WTC11 (cell line): ENCODE measurements at regions not wholly inside any gene's neighbourhood (a gene's known extent, or its start where the extent isn't known, plus 50 kb on each side); places are given as distances from the start of the nearest gene placed in this dataset.

Source experiments
- ATAC-seq: fragments of 200-7000 bp; cut with Tn5 transposase; 2 replicates; pipeline ENCODE4 v1.10.0; 2021; ENCODE audit warnings: mild to moderate bottlenecking, moderate library complexity
- CTCF ChIA-PET: fragments of 300-600 bp; sonication (Branson Sonifier 250); formaldehyde crosslinking; loops from one replicate; lab custom pipeline; 2021; ENCODE audit warnings: antibody characterized with exemption; lab: Charles Lee
- POLR2A ChIA-PET: fragments of 350-600 bp; sonication (Branson Sonifier 250); formaldehyde crosslinking; loops from one replicate; lab custom pipeline; 2021; ENCODE audit warnings: antibody characterized with exemption; lab: Charles Lee
- DNase-seq: peaks from one replicate; pipeline ENCODE4 v3.0.0; 2021; ENCODE audit warnings: low spot score
- H3K27ac Mint-ChIP-seq: 2 replicates; pipeline ENCODE4 v1.8.0; 2021; ENCODE audit warnings: mixed read lengths
- H3K27me3 Mint-ChIP-seq: 2 replicates; pipeline ENCODE4 v1.8.0; 2021; ENCODE audit warnings: low read depth, mild to moderate bottlenecking, moderate library complexity, mixed read lengths
- H3K36me3 Mint-ChIP-seq: 2 replicates; pipeline ENCODE4 v1.8.0; 2021; ENCODE audit warnings: mixed read lengths
- H3K4me1 Mint-ChIP-seq: 2 replicates; pipeline ENCODE4 v1.8.0; 2022; ENCODE audit warnings: mixed read lengths
- H3K4me3 Mint-ChIP-seq: 2 replicates; pipeline ENCODE4 v1.8.0; 2021; ENCODE audit warnings: mild to moderate bottlenecking, moderate library complexity, mixed read lengths
- H3K9me3 Mint-ChIP-seq: 2 replicates; pipeline ENCODE4 v1.8.0; 2021; ENCODE audit warnings: mixed read lengths
- CBFB ChIP-seq: sonication (generic); formaldehyde crosslinking; IDR thresholded peaks from 2 replicates; pipeline ENCODE4 v1.8.1; 2022; ENCODE audit warnings: mild to moderate bottlenecking, low read depth, missing genetic modification reagents
- CDX4 ChIP-seq: fragments of 250-450 bp; sonication (Bioruptor Pico); IDR thresholded peaks from 2 replicates; pipeline ENCODE4 v1.9.0; 2021; ENCODE audit warnings: moderate library complexity, mild to moderate bottlenecking, inconsistent platforms, borderline replicate concordance
- FOXK1 ChIP-seq: sonication (generic); formaldehyde crosslinking; IDR thresholded peaks from 2 replicates; pipeline ENCODE4 v1.8.0; 2022; ENCODE audit warnings: mild to moderate bottlenecking, moderate library complexity, missing genetic modification reagents
- GABPB1 ChIP-seq: sonication (generic); formaldehyde crosslinking; IDR thresholded peaks from 2 replicates; pipeline ENCODE4 v1.8.1; 2023; ENCODE audit warnings: mild to moderate bottlenecking, missing genetic modification reagents
- IRF2 ChIP-seq: sonication (generic); formaldehyde crosslinking; IDR thresholded peaks from 2 replicates; pipeline ENCODE4 v1.8.0; 2022; ENCODE audit warnings: low read depth, missing genetic modification reagents, borderline replicate concordance
- MXD4 ChIP-seq: fragments of 250-450 bp; sonication (Bioruptor Pico); IDR thresholded peaks from 2 replicates; pipeline ENCODE4 v1.8.0; 2021; ENCODE audit warnings: mild to moderate bottlenecking, moderate library complexity, borderline replicate concordance
- MYBL2 ChIP-seq: sonication (generic); formaldehyde crosslinking; IDR thresholded peaks from 2 replicates; pipeline ENCODE4 v1.8.1; 2023; ENCODE audit warnings: mild to moderate bottlenecking, moderate library complexity, missing genetic modification reagents
- NFATC4 ChIP-seq: fragments of 250-450 bp; sonication (Bioruptor Pico); IDR thresholded peaks from 2 replicates; pipeline ENCODE4 v1.9.0; 2021; ENCODE audit warnings: mild to moderate bottlenecking
- NFYB ChIP-seq: sonication (generic); formaldehyde crosslinking; conservative IDR thresholded peaks from 2 replicates; pipeline ENCODE4 v1.8.0; 2022; ENCODE audit warnings: low read depth, missing genetic modification reagents
- RELA ChIP-seq: sonication (generic); formaldehyde crosslinking; IDR thresholded peaks from 2 replicates; pipeline ENCODE4 v1.8.1; 2022; ENCODE audit warnings: missing genetic modification reagents, mild to moderate bottlenecking, borderline replicate concordance
- SMAD3 ChIP-seq: sonication (generic); formaldehyde crosslinking; IDR thresholded peaks from 2 replicates; pipeline ENCODE4 v1.8.0; 2022; ENCODE audit warnings: missing genetic modification reagents, mild to moderate bottlenecking, borderline replicate concordance
- STAT6 ChIP-seq: sonication (generic); formaldehyde crosslinking; conservative IDR thresholded peaks from 2 replicates; pipeline ENCODE4 v1.8.1; 2023; ENCODE audit warnings: mild to moderate bottlenecking, low read depth, missing genetic modification reagents, moderate library complexity
- TP53 ChIP-seq: sonication (generic); formaldehyde crosslinking; IDR thresholded peaks from 2 replicates; pipeline ENCODE4 v1.8.1; 2023; ENCODE audit warnings: mild to moderate bottlenecking, missing genetic modification reagents
- USF2 ChIP-seq: sonication (generic); formaldehyde crosslinking; IDR thresholded peaks from 2 replicates; pipeline ENCODE4 v1.8.1; 2023; ENCODE audit warnings: mild to moderate bottlenecking, missing genetic modification reagents, moderate library complexity
- ZNF219 ChIP-seq: sonication (generic); formaldehyde crosslinking; IDR thresholded peaks from 2 replicates; pipeline ENCODE4 v1.8.0; 2023; ENCODE audit warnings: missing genetic modification reagents, mild to moderate bottlenecking, borderline replicate concordance
- ZNF317 ChIP-seq: sonication (generic); formaldehyde crosslinking; IDR thresholded peaks from 2 replicates; pipeline ENCODE4 v1.8.1; 2023; ENCODE audit warnings: low read depth, mild to moderate bottlenecking, moderate library complexity, missing genetic modification reagents, borderline replicate concordance
- ZNF396 ChIP-seq: fragments of 250-450 bp; sonication (Bioruptor Pico); IDR thresholded peaks from 2 replicates; pipeline ENCODE4 v1.8.0; 2021; ENCODE audit warnings: mild to moderate bottlenecking, moderate library complexity, borderline replicate concordance
- ZNF416 ChIP-seq: fragments of 250-450 bp; sonication (Bioruptor Pico); IDR thresholded peaks from 2 replicates; pipeline ENCODE4 v1.9.0; 2021; ENCODE audit warnings: mild to moderate bottlenecking, inconsistent platforms
- ZNF425 ChIP-seq: fragments of 250-450 bp; sonication (Bioruptor Pico); conservative IDR thresholded peaks from 2 replicates; pipeline ENCODE4 v1.9.0; 2021; ENCODE audit warnings: mild to moderate bottlenecking
- ZNF512 ChIP-seq: sonication (generic); formaldehyde crosslinking; IDR thresholded peaks from 2 replicates; pipeline ENCODE4 v1.8.1; 2022; ENCODE audit warnings: missing genetic modification reagents, borderline replicate concordance

- no peak for TF ChIP-seq USF2
- TF ChIP-seq TP53 (CRISPR knock-in tag) = no peak
- no peak for TF ChIP-seq ZNF512 (CRISPR knock-in tag)
- TF ChIP-seq CBFB = no peak
- no peak for TF ChIP-seq MYBL2
- no peak for TF ChIP-seq ZNF219 (CRISPR knock-in tag)
Observed at GRCh38 chr13:32956595-32956933, 59.7 kb upstream of the KL start (continued).

- Mint-ChIP-seq H3K4me1 (no peaks in the 10 kb centered on the region), H3K9me3 (no peaks in the 10 kb centered on the region), H3K27me3 (peaks cover 30% of the 10 kb centered on the region), H3K27ac (no peak overlapping the region), H3K36me3 (no peaks in the 10 kb centered on the region), H3K4me3 (no peak overlapping the region)
- no peak for ATAC-seq
- CTCF ChIA-PET = no interaction called here
- no peak for DNase-seq
- POLR2A ChIA-PET = no interaction called here
- TF ChIP-seq STAT6 (CRISPR knock-in tag) (no peak), GABPB1 (CRISPR knock-in tag) (no peak), IRF2 (CRISPR knock-in tag) (no peak), ZNF416 (no peak), NFYB (CRISPR knock-in tag) (no peak), NFATC4 (CRISPR knock-in tag) (no peak), FOXK1 (CRISPR knock-in tag) (no peak), ZNF512 (CRISPR knock-in tag) (no peak), ZNF396 (no peak), TP53 (CRISPR knock-in tag) (no peak), SMAD3 (CRISPR knock-in tag) (no peak), ZNF317 (CRISPR knock-in tag) (no peak), CDX4 (CRISPR knock-in tag) (no peak), RELA (CRISPR knock-in tag) (no peak), MXD4 (CRISPR knock-in tag) (no peak), ZNF425 (CRISPR knock-in tag) (no peak)
Observed at GRCh38 chr13:32960626-32961025, 55.6 kb upstream of the KL start.
